Left forelimb (tissue), 1 donor: ENCODE measurements at regions not wholly inside any gene's neighbourhood (a gene's known extent, or its start where the extent isn't known, plus 50 kb on each side); places are given as distances from the start of the nearest gene placed in this dataset.

Source experiments
- DNase-seq: peaks from one replicate; pipeline ENCODE4 v3.0.0-alpha.2; 2018; ENCODE audit warnings: low spot score

GRCh38 chr17:6325051-6325450, 109.9 kb downstream of the AIPL1 start:
- no peak for DNase-seq

GRCh38 chr17:6323626-6324356, 111.1 kb downstream of the AIPL1 start:
- no peak for DNase-seq

- DNase-seq, result no peak
Observed at GRCh38 chr17:6322316-6322715, 112.6 kb downstream of the AIPL1 start.

GRCh38 chr17:6314311-6314710, 120.6 kb downstream of the AIPL1 start:
- no peak for DNase-seq

GRCh38 chr17:6313835-6314234, 121.1 kb downstream of the AIPL1 start:
- no peak for DNase-seq

GRCh38 chr17:6306820-6307219, 128.1 kb downstream of the AIPL1 start:
- DNase-seq, result no peak

- no peak for DNase-seq
Observed at GRCh38 chr17:6305613-6306360, 129.1 kb downstream of the AIPL1 start.

- DNase-seq, result no peak
Observed at GRCh38 chr17:6304894-6305612, 129.9 kb downstream of the AIPL1 start.

GRCh38 chr17:6303664-6304063, 131.3 kb downstream of the AIPL1 start:
- DNase-seq, result peak; percentile 70

GRCh38 chr17:6299275-6299674, 135.6 kb downstream of the AIPL1 start:
- DNase-seq, result no peak

GRCh38 chr17:6297960-6298359, 137.0 kb downstream of the AIPL1 start:
- DNase-seq, result no peak

GRCh38 chr17:6297119-6297518, 137.8 kb downstream of the AIPL1 start:
- DNase-seq, result no peak

GRCh38 chr17:6290488-6291196, 144.3 kb downstream of the AIPL1 start:
- DNase-seq, result no peak

GRCh38 chr17:6286233-6286632, 148.7 kb downstream of the AIPL1 start:
- DNase-seq, result no peak

- no peak for DNase-seq
Observed at GRCh38 chr17:6285486-6285885, 149.4 kb downstream of the AIPL1 start.

GRCh38 chr17:6279659-6280058, 155.3 kb downstream of the AIPL1 start:
- no peak for DNase-seq

- DNase-seq, result no peak
Observed at GRCh38 chr17:6278376-6278775, 156.5 kb downstream of the AIPL1 start.

- DNase-seq, result no peak
Observed at GRCh38 chr17:6276711-6277110, 158.2 kb downstream of the AIPL1 start.

GRCh38 chr17:6274310-6274709, 160.6 kb downstream of the AIPL1 start:
- no peak for DNase-seq

GRCh38 chr17:6269478-6269877, 165.4 kb downstream of the AIPL1 start:
- no peak for DNase-seq

GRCh38 chr17:6261466-6261865, 173.5 kb downstream of the AIPL1 start:
- DNase-seq, result no peak

GRCh38 chr17:6259899-6260298, 175.0 kb downstream of the AIPL1 start:
- no peak for DNase-seq
